Thyroid gland (tissue), 4 donors: ENCODE measurements at regions not wholly inside any gene's neighbourhood (a gene's known extent, or its start where the extent isn't known, plus 50 kb on each side); places are given as distances from the start of the nearest gene placed in this dataset.
"Not testable (repeated sequence)": the region's sequence is repeated elsewhere in the genome, so short reads cannot be mapped to it uniquely, and the experiment has no call there.

Experiments used
- DNase-seq, 2 donors: peaks; one replicate each; pipeline ENCODE4 v3.0.0-alpha.2; 2019
- H3K27ac ChIP-seq, 3 donors: fragments of 200-600 bp; sonication (generic); 1 replicate in 2 of 3; 2 replicates in 1 of 3; pipeline ENCODE4 v1.5.1; 2016 to 2019; ENCODE audit warnings: mild to moderate bottlenecking in 1 of 3, moderate library complexity in 1 of 3
- H3K27me3 ChIP-seq: fragments of 200-600 bp; sonication (generic); one replicate; pipeline ENCODE4 v1.5.1; 2019
- H3K36me3 ChIP-seq, 2 donors: fragments of 200-600 bp; sonication (generic); one replicate each; pipeline ENCODE4 v1.5.1; 2016 to 2019
- H3K4me1 ChIP-seq, 2 donors: fragments of 200-600 bp; sonication (generic); one replicate each; pipeline ENCODE4 v1.5.1; 2017 to 2019
- H3K4me3 ChIP-seq, 3 donors: fragments of 200-600 bp; sonication (generic); replicated peaks in 1 of 3; 1 replicate in 2 of 3; 2 replicates in 1 of 3; pipeline ENCODE4 v1.5.1; 2016; ENCODE audit warnings: mild to moderate bottlenecking in 1 of 3
- H3K9me3 ChIP-seq: fragments of 200-600 bp; sonication (generic); one replicate; pipeline ENCODE4 v1.5.1; 2017
- POLR2A ChIP-seq, 2 donors: fragments of 450-650 bp; IDR thresholded peaks; one replicate each; pipeline ENCODE4 v1.6.1; 2017; ENCODE audit warnings: antibody characterized with exemption in 2 of 2, mild to moderate bottlenecking in 2 of 2, moderate library complexity in 1 of 2
- whole genome bisulfite sequencing, 2 donors: methylation state at CpG; one replicate each; pipeline ENCODE4 v1.1.5; 2017; 5-methylcytosine and 5-hydroxymethylcytosine counted together
- intact Hi-C: fragments of 100-400 bp; cut with DNase I; formaldehyde crosslinking; loops from one replicate; pipeline ENCODE4 v1.15.1; 2023
- TF ChIP-seq, protein P1 (sequence below), 6 experiments: fragments of 200-600 bp in 3 of 6; fragments of 450-650 bp in 3 of 6; sonication (generic) in 3 of 6; IDR thresholded peaks; one replicate each; pipeline ENCODE4 v1.5.1; 2016 to 2019; ENCODE audit warnings: antibody characterized with exemption in 6 of 6, mild to moderate bottlenecking in 2 of 6, inconsistent platforms in 1 of 6, moderate library complexity in 1 of 6

DNA sequence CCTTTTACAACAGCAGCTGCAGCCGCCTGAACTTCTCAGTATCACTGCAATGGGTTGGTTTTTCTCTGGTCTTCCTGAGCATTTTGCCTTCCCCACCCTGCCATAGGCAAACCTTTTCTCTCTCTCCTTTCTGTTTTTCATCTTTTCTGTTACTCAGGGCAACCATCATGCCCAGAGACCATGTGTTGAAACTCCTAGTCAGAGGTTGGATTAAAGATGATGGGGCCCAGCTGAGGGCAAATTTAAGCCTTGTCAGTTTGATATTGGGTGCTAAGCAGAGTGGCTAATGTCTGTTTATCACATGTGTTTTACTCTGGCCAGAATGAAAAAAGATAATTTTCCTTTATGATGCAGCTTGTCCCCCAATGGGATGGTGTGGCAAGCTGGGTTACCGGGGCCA is 107.9 kb upstream of the PMCH start:
- no peak for DNase-seq
- peaks cover 0 to 6% of the 10 kb centered on the region in 2 donors for H3K4me1 ChIP-seq
- WGBS, 2 donors, result 93% methylated on average over 2 of the region's 2 CpGs
- no peaks in the 10 kb centered on the region for H3K9me3 ChIP-seq
- intact Hi-C loops, result no loop called here
- TF ChIP-seq POLR2A (IDR thresholded peaks at IDR 0.05), result no peak
- TF ChIP-seq, protein P1, sequence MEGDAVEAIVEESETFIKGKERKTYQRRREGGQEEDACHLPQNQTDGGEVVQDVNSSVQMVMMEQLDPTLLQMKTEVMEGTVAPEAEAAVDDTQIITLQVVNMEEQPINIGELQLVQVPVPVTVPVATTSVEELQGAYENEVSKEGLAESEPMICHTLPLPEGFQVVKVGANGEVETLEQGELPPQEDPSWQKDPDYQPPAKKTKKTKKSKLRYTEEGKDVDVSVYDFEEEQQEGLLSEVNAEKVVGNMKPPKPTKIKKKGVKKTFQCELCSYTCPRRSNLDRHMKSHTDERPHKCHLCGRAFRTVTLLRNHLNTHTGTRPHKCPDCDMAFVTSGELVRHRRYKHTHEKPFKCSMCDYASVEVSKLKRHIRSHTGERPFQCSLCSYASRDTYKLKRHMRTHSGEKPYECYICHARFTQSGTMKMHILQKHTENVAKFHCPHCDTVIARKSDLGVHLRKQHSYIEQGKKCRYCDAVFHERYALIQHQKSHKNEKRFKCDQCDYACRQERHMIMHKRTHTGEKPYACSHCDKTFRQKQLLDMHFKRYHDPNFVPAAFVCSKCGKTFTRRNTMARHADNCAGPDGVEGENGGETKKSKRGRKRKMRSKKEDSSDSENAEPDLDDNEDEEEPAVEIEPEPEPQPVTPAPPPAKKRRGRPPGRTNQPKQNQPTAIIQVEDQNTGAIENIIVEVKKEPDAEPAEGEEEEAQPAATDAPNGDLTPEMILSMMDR (IDR thresholded peaks at IDR 0.05), result no peak
- no peaks in the 10 kb centered on the region for H3K36me3 ChIP-seq
- no peaks in the 10 kb centered on the region for H3K27me3 ChIP-seq
- no peak overlapping the region for H3K27ac ChIP-seq
- no peak overlapping the region for H3K4me3 ChIP-seq

DNA sequence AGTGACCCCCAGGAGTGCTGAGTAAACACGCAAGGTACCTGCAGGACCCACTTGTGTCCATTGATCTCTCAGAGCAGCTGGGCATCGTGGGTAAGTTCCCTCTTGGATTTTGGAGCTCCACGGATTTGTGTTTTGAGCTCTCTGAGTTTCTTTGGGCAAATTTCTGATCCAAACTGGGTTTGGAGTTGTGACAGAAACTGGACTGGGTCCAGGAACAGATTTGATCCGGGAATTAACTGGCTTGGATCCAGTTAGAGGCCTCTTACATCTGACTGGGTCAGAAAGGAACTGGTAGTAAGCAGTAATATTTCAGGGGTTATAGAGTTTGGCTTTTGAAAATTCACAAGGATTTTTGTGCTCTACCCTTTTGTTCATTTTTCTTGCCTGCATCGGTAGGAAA is 107.0 kb upstream of the PMCH start:
- H3K27ac ChIP-seq, H3K36me3 ChIP-seq, H3K4me1 ChIP-seq, H3K27me3 ChIP-seq, intact Hi-C loops, H3K4me3 ChIP-seq, H3K9me3 ChIP-seq: not testable (repeated sequence)
- peak; percentile 19 to 24 for DNase-seq
- 35 to 43% methylated on average over 5 of the region's 5 CpGs for WGBS, 2 donors

DNA sequence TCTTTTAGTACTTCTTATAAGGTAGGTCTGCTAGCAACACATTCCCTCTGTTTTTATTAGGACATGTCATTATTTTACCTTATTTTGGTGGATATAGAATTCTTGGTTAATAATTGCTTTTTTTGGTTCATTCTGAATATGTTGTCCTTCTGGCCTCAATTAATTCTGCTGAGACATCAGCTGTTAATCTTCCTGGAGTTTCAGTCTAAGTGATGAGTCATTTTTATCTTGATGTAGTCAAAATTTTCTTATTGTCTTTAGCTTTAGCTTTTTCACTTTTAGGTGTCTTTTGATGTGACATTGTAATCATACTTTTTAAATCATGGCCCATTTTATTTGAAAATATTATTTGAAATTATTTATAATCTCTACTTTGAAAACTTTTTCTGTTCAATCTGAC is 104.9 kb upstream of the PMCH start:
- H3K27ac ChIP-seq, result no peak overlapping the region
- H3K27me3 ChIP-seq, result no peaks in the 10 kb centered on the region
- H3K4me3 ChIP-seq, result no peak overlapping the region
- peaks cover 0 to 6% of the 10 kb centered on the region in 2 donors for H3K4me1 ChIP-seq
- no peak for TF ChIP-seq POLR2A (IDR thresholded peaks at IDR 0.05)
- TF ChIP-seq, protein P1 (IDR thresholded peaks at IDR 0.05), result no peak
- intact Hi-C loops, result no loop called here
- no peaks in the 10 kb centered on the region for H3K36me3 ChIP-seq
- no peaks in the 10 kb centered on the region for H3K9me3 ChIP-seq
- DNase-seq, result no peak

DNA sequence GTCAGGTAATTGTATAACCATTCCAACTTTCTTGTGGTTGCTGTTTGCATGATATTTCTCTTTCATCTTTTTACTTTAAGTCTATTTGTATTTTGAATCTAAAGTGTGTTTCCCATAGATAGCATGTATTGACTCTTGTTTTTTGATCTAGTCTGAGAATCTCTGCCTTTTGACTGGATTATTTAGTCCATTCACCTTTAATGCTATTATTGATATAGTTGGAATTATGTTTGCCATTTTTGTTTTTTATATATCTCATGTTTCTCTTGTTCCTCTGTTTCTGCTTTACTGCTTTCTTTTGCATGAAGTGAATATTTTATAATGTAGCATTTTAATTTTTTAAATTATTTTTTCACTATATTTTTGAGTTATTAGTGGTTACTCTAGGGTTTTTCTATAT is 103.9 kb upstream of the PMCH start:
- Histone ChIP-seq H3K27ac (no peak overlapping the region), H3K4me1 (peaks cover 0 to 6% of the 10 kb centered on the region in 2 donors), H3K9me3 (no peaks in the 10 kb centered on the region), H3K4me3 (no peak overlapping the region), H3K27me3 (no peaks in the 10 kb centered on the region), H3K36me3 (no peaks in the 10 kb centered on the region)
- intact Hi-C loops, result no loop called here
- TF ChIP-seq, protein P1 (IDR thresholded peaks at IDR 0.05), result no peak
- TF ChIP-seq POLR2A (IDR thresholded peaks at IDR 0.05), result no peak
- no peak for DNase-seq

DNA sequence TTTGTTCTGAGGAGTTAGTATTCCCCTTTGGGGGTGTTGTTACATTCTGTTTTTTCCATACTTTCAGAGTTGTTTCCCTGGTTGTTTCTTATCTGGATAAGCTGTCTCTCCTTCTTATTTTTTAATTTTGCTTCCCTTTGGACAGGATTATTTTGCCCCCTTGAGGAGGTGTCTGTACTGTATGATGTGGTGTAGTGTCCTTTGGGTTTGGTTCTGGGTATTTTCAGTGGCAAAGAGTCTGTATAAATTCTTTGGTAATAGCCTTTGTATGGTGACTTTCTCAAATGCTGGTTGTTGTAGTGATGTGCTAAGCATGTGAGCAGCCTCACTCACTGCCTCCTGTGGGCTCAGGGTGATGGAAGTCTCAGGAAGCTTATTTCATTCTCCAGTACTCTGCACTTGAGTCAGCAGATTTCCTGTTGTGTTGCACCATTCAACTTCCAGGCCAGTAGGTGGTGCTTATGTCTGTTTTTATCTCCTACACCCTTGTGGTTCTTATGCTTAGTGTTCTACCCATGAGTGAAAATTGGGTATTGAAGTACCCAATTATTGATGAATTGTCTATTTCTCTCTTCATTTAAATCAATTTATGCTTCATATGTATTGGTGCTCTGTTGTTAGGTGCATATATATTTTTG is 103.3 kb upstream of the PMCH start:
- DNase-seq, result no peak
- H3K27ac ChIP-seq, result no peak overlapping the region
- H3K36me3 ChIP-seq, result no peaks in the 10 kb centered on the region
- H3K9me3 ChIP-seq, result no peaks in the 10 kb centered on the region
- TF ChIP-seq POLR2A (IDR thresholded peaks at IDR 0.05), result no peak
- TF ChIP-seq, protein P1 (IDR thresholded peaks at IDR 0.05), result peak in 2 of 6 experiments; percentile 26 to 28
- H3K4me1 ChIP-seq, result peaks cover 0 to 6% of the 10 kb centered on the region in 2 donors
- no peaks in the 10 kb centered on the region for H3K27me3 ChIP-seq
- intact Hi-C loops, result no loop called here
- H3K4me3 ChIP-seq, result no peak overlapping the region

DNA sequence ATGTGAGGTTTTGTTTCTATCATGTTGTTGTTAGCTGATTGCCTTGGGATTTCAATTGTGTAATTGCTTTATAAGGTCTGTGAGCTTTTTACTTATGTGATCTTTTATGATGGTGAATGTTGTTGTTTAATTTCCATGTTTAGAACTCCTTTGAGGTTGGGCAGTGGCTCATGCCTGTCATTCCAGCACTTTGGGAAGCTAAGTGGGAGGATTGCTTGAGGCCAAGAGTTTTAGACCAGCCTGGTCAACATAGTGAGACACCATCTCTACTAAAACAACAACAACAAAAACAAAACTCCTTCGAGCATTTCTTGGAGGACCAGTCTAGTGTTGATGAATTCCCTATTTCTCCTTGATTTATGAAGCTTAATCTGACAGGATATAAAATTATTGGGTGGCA is 102.1 kb upstream of the PMCH start:
- H3K9me3 ChIP-seq, result no peaks in the 10 kb centered on the region
- WGBS, 2 donors, result 57 to 59% methylated on average over 1 of the region's 1 CpG
- no peaks in the 10 kb centered on the region for H3K36me3 ChIP-seq
- no peak overlapping the region for H3K27ac ChIP-seq
- intact Hi-C loops, result no loop called here
- H3K4me3 ChIP-seq, result no peak overlapping the region
- no peaks in the 10 kb centered on the region for H3K27me3 ChIP-seq
- TF ChIP-seq, protein P1 (IDR thresholded peaks at IDR 0.05), result no peak
- TF ChIP-seq POLR2A (IDR thresholded peaks at IDR 0.05), result no peak
- no peak for DNase-seq
- peaks cover 0 to 4% of the 10 kb centered on the region in 2 donors for H3K4me1 ChIP-seq
